ENCODE measurements at regions not wholly inside any gene's neighbourhood (a gene's known extent, or its start where the extent isn't known, plus 50 kb on each side); places are given as distances from the start of the nearest gene placed in this dataset.
"Not testable (repeated sequence)": the region's sequence is repeated elsewhere in the genome, so short reads cannot be mapped to it uniquely, and the experiment has no call there.

DNA sequence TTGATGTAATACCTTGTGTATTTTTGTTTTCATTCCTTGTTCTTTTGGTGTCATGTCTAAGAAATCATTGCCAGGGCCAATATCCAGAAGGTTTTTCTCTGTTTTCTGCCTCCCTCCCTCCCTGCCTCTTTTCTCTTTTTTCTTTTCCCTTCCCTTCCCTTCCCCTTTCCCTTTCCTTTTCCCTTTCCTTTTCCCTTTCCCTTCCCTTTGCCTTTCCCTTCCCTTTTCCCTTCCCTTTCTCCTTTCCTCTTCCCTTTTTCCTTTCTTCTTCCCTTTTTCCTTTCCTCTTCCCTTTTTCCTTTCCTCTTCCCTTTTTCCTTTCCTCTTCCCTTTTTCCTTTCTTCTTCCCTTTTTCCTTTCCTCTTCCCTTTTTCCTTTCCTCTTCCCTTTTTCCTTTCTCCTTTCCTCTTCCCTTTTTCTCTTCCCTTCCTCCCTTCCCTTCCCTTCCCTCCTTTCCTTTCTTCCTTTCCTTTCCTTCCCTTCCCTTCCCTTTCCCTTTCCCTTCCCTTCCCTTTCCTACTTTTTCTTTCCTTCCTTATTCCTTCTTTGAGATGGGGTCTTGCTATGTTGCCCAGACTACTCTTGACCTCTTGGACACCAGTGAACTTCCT lies 646.1 kb downstream of the RAPGEF2 start:
- no peak for DNase-seq

DNA sequence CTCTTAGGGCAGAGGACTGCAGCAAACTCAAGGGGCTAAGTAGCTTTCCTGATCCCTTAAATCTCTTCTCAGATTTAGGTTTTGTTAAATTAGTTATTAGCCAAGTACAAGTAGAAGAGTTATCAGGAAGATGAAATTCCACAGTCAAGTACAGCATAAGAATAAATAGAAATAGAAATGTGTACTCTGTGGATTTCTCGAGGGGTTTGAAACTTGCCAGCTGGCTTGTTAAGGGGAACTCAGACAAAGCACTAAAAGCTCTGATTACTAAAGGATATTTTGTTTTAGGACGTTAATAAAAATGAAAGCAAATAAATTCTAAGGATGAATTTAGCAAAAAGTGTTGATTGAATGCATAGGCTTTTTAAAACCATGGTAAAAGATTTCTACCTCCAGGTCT lies 654.6 kb downstream of the RAPGEF2 start:
- no peak for DNase-seq

DNA sequence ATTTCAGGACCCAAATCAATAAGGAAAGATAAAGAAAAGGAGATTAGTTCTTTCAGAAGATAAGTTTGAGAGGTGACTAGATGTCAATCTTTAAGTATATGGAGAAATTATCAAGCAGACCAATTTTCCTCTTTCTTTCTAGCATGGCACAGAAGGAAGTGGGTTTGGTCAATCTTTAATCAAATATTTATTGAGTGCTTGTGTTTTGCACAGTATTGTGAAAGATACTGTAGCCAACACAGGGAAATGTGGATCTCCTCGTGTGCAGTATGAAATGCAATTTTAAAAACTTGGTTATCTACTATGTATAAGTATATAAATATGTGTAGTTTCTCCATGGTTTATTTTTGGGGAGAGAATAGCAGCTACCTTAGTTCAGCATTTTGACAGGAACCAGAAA lies 655.2 kb downstream of the RAPGEF2 start:
- no peak for DNase-seq

DNA sequence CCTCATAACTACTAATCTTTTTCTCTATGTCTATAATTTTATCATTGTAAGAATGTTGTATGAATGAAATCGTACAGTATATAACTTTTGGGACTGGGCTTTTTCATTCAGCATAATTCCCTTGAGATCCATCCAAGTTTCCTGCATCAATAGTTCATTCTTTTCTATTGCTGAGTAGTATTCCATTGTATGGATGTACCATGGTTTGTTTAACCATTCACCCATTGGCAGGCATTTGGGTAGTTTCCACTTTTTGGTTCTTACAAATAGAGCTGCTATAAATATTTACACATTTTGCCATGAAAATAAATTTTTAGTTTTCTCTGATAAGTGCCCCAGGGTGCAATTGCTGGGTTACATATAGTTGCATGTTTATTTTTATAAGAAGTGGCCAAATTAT lies 659.8 kb downstream of the RAPGEF2 start:
- no peak for DNase-seq

DNA sequence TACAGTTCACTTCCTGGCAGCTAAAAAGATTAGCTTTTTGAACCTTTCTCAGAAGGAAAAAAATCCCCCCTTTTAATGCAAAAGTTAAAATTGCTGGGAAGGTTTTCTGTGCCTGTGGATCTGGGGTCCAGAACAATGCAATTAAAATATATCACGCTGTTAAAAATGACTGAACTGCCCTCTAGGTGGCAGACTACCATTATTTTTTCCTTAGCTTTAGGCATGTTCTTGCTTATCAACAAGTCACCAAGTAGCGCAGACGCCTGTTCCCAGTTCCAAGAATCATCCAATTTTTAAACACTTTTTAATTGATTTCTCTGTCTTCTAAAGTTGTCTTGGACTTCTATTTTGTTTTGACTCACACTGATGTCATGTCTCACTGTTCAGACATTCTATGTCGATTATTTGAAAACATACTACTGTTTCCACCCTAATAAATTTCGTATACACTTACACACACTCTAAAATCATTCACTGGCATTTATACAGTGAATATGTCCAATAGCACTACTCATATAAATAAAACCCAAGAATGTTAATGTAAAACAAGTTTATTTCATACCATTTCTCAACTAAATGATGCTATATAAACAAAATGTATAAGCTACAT lies 661.6 kb downstream of the RAPGEF2 start:
- DNase-seq: no peak

DNA sequence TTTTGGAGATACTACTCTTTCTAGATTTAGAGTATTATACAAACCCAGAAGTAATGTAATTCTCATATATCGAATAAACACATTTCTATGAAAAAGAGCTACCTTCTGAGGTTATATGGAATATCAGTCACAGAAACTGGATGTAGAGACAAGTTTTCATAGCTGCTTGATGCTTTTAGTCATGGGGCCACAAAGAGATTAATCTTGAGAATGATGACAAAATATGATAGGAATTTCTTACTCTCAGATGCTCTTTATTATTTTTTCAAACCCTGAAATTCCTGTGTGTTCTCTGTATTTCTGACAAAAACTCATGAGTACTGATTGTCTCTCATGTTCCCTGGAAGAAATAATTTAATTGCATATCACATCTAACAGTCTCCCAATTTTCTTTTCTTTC lies 662.5 kb downstream of the RAPGEF2 start:
- no peak for DNase-seq

DNA sequence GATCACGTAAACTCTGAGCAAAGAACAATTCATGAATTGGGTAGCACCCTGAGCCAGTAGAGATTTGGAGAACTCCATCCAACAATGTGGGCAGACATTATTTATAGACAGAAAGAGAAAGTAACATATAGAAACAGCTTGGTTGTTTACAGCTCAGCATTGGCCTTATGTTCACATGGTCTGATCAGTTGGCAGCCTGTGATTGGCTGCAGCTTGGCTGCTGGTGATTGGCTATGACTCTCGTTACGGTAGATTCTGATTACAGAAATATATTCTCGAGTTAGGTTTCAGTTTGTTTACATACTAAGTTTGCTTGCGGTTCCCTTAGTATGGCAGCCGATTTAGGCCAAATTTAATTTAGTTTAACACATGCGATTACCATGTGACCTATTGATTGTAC lies 663.4 kb downstream of the RAPGEF2 start:
- DNase-seq: no peak

DNA sequence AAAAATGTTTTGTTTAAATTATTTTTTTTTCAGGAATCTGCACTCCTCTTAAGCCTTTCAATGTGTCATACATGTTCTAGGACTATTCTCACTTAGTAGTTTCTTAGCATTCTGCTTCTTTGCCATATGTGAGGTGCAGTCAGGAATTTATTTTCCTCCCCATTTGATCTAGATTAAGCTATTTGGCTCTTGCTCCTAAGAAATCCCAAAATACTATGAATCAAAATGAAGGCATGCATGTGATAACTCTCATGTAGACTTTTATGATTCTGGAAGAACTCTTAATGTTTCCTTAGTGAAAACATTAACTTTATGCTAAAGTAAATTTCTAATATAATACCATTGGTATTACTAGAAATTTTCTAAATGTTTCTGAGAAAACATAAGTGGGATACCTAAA lies 664.5 kb downstream of the RAPGEF2 start:
- no peak for DNase-seq

DNA sequence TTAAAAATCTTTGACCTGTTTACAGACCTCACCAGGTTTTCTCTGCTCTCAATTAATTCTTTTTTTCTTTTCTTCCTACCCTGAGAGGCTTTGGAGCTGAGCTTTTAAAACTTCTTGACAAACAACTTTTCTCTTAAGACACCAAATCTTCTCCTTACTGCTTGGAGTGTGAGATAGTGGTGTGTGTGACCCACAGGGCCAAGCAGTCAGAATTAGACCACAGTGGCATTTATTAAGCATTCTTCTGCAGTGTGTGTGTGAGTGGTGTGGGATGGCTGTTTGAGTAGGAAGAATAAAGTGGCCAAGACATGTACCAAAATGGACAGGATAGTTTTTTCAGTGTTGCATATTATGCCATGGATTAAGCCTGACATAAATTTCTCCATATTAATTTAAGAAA lies 665.1 kb downstream of the RAPGEF2 start:
- no peak for DNase-seq

DNA sequence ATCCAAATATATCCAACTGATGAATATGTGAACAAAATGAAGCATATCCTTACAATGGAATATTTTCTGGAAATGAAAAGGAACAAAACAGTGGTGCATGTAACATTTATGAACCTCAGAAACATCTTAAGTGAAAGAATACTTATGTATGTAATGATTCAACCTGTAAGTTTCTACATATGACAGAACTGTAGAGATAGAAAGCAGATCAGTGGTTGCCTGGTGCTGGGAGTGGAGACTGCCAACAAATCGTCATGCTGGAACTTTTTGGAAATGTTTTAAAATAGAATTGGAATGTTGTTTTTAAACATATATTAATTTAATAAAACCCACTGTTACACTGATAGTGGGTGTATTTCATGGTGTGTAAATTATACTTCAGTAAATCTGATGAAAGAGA lies 667.5 kb downstream of the RAPGEF2 start:
- DNase-seq: no peak

DNA sequence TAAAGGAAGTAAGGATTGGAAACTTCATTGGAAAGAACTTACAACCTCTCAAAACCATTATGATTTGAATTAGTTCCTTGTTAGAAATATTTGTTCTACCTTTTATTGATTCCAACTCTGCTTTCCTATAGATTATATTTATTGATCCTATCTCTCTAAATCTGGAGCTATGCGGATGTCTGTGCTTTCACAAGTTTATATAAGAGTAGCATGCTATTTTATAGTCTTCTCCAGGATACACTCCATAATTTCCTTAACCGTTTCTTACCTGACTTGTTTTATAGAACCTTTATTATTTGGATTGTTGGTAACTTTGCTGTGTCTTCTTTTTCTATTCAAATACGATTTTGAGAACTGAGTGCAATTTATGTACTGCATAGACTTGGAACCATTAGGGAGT lies 668.1 kb downstream of the RAPGEF2 start:
- DNase-seq: no peak

DNA sequence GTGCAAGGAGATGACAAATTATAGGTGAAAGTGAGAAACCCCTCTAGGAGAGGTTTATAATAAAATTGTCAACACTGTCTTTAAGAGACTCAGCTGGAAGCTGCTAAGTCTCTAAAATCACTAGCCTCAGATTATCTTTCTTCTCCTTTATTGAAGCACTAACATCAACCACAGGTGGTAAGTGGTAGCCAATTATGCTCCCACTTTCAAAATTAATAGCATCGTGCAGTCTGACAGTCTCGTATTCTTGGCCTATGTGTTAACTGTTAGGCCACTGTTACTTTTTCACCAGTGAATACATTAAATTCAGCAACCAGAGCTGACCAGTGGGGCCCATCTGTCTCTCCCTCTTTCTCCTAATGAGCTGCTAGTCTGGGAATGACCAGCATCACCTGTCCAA lies 674.1 kb downstream of the RAPGEF2 start:
- no peak for DNase-seq

DNA sequence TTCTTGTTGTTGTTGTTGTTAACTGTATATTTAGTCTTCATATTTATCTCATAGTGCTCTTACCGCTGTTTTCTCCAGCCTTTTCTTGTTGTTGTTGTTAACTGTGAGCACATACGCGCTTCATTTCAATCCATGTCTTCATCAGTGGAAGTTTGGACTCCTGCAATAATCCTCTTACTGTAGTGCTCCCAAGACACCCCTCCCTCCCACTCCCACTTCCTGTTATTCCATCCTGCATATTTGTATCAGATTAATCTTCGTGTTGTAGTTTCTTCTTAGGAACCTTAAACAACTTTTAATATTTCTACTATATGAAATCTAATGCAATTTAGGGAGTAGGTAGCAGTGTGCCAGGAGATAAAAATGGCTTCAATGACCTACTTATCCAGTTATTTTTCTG lies 674.8 kb downstream of the RAPGEF2 start:
- no peak for DNase-seq

DNA sequence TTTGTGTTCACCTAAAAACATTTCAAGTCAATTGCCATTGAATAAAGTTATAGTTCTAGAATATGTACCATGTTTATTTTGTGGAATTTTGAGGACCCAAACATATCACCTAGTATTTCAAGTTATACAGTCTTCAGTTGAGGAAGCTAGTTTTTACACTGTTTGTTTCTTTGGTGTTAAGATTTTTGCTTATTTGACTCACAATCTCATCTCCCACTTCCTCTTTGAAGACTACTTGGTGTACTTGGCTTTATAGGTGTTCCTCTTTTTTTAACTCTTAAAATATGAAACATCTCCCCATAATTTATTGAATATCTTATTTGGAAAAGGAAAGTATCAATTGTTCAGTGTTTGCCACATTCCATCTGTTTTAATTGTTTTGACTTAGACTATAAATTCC lies 675.4 kb downstream of the RAPGEF2 start:
- no peak for DNase-seq

DNA sequence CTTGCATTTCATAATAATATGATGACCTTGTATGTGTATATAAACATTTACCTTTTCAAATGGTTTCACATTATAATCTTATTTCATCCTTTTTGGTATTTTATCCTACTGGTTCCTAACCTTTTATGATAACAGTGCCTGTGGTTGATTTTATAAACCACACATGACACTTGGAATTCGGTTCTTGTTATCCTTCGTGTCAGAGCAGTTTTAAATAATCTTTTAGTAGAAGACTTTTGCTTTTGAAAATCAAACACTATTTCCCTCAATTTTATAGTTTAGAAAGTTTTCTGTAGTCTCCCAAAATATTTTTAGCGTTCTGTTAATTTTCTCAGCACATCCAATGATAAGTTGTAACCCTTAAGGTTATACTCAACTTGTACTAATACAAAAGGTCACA lies 676.8 kb downstream of the RAPGEF2 start:
- DNase-seq: no peak

DNA sequence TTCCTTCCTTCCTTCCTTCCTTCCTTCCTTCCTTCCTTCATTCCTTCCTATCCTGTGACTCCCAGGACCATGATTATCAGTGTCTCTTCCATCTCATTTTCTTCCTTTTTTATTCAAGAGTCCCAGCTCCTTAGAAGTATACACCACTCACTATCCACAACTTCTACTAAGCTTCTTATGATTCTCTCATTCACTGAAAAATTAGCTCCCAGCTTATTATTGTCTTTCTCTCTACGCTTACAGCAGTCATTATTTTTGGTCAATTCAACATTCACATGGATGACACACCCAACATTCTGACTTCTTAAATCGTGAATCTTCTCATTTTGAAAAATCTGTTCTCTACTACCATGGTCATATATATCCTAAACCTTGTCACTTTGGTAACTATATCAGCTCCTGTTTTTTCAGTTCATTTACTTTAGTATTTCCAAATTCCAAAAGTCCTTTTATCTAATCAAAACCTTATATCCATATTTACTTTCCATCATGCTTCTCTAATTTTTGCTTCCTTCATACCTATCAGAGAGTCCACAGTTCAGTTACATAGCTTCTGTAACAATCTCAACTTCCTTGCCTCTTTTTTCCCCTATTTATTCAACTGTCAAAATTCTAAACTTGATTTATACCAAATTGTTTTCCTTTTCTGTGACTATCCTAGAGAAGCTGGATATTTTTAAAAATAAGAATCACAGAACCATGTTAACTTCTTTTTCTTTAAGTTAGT lies 677.5 kb downstream of the RAPGEF2 start:
- DNase-seq: no peak

DNA sequence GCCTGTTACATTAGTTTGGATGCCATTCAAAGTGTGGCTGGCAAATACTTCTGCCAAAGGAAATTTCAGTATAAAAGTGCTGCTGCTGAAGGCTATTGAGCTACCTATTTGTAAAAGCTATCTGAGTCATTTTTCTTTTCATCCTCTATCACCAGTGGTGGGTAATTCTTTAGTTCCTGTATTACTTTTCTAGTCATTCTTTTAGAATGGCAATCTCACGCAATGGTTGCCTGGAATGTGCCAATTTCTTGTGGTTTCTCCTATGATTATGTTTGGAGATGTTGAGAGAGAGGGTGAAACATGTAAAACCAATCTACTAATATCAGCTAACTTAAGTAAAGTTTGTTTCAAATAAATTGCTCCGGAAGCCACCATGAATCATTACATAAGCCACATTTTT lies 685.0 kb downstream of the RAPGEF2 start:
- DNase-seq: no peak

DNA sequence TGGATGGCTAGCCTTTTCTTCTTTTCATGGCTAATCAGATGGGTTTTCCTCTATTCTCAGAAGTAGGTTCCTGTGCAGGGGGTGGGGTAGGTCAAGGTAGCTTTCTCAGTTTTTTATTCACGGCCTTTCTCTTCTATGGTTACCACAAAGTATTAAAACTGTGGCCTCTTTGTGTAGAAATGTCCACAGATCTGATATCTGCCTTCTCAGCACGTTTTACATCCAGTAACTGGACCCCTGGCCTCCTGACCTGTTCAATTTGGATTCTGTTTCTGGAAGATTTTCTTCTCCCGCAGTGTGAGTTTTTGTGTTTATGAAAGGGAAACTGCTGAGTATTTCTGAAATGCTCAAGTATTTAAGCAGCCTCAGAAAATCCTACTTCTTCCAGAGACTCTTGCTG lies 688.5 kb downstream of the RAPGEF2 start:
- DNase-seq: no peak

DNA sequence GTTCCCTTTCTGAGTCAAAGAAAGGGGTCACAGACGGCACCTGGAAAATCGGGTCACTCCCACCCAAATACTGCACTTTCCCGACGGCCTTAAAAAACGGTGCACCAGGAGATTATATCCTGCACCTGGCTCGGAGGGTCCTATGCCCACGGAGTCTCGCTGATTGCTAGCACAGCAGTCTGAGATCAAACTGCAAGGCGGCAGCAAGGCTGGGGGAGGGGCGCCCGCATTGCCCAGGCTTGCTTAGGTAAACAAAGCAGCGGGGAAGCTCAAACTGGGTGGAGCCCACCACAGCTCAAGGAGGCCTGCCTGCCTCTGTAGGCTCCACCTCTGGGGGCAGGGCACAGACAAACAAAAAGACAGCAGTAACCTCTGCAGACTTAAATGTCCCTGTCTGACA lies 701.7 kb downstream of the RAPGEF2 start:
- not testable (repeated sequence) for DNase-seq

DNA sequence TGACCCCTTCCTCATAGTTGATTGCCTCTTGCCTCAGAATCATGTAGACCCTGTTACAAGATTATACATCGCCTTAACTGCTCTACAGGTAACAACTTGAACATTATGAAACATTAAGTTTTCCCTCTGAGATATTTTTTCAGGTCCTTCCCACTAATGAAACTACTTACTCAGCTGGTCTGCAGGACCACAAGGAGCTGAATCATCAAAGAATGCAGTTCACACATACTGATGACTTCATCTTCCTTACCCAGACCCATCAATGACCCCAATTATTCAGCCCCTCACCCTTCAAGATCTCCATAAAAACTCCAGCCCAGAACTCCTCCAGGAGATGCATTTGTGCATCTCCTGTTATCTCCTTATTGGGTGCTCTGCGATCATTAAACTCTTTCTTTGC lies 720.9 kb downstream of the RAPGEF2 start:
- DNase-seq: no peak

DNA sequence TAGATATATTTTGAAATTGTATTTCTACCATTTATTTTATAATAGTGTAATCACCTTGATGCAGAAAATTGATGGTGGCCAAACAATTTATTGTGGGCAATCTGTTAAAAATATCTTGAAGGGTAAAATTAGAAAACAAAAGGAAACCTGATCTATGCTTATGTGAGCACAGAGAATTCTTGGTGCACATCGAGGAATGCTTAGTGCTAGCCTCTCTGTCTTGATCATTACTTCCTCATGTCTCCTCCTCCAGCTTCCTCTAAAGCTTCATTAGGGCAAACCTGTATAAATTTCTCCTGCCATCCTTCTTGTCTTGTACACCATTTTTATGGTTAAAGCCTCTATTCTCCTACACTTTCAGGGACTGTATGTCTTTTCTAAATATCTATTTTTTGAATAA lies 725.8 kb downstream of the RAPGEF2 start:
- DNase-seq: no peak

DNA sequence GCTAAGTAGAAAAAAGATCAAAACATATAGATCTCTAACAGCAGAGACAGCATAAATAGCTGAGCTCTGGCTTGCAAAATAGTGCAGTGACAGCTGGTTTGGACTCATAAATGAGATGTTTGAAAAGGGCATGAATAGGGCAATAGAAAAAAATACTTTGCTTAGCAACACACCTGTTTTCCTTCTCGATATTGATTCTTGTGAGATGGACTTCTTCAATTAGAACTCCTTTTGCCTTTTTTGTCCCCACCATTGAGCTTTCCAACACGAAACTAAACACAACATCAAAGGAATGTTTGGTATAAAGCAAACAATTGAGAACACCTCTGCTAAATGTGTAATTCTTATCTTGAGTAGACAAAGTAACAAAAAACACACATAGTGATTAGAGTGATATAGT lies 726.3 kb downstream of the RAPGEF2 start:
- no peak for DNase-seq

DNA sequence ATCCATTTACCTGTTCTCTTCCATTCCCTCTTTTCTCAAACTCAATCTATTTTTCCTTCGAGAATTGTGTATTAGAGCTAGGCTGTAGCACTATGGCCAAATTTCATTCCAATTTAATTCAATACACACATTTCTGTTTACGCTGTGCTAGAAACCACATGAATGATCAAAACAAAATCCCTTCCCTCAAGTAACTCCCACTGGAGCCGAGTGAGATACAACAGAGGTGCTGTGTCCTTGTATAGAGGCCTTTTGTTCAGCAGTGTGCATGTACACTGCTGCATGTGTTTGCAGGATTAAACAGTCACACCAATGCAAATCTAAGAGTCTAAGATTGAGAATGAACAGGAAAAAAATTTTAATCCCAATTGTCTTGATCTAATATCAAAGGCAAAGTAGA lies 734.2 kb downstream of the RAPGEF2 start:
- no peak for DNase-seq

DNA sequence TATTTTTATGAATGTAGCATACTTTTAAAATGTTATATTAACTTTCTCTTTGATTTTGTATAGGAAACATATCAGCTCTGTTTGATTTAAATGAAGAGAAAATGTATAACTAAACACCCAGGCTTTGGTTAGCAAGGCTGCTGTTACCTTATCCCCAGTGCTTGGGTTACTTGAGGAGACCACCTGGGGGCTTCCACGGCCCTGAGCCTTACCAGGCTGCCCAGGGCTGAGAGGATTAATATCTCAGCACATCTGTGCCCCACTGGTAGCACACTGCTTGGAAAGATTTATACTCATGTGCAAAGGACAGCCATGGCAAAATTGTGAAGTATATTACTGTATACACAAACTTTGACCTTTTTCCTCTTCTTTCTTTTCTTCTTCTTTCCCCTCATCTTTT lies 752.9 kb downstream of the RAPGEF2 start:
- DNase-seq: no peak

DNA sequence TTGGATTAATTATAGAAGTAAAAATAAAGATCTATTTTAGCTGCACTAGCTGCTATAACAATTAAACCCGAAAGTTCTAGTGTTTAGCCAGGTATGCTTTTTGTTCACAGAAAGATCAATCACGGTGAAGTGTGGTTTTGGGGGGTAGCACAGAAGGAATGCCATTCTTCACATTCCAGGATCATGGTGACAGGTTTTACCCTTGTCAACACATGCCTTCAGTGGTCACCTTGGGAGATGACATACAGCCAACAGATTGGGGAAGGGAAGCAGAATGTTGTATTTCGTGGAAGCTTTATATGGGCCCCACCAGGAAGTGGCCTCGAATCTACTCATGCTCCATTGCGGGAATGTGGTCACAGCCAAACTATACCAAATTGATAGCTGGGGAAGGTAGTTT lies 753.6 kb downstream of the RAPGEF2 start:
- DNase-seq: no peak
